Uterus (tissue), 2 donors: ENCODE measurements at regions not wholly inside any gene's neighbourhood (a gene's known extent, or its start where the extent isn't known, plus 50 kb on each side); places are given as distances from the start of the nearest gene placed in this dataset.

Source experiments
- POLR2A ChIP-seq, 2 donors: fragments of 450-650 bp; IDR thresholded peaks; one replicate each; pipeline ENCODE4 v1.6.1; 2016; ENCODE audit warnings: antibody characterized with exemption in 2 of 2, mild to moderate bottlenecking in 1 of 2, moderate library complexity in 1 of 2
- TF ChIP-seq, protein P1 (sequence below), 4 experiments: fragments of 200-600 bp in 2 of 4; fragments of 450-650 bp in 2 of 4; sonication (generic) in 2 of 4; IDR thresholded peaks; one replicate each; pipeline ENCODE4 v1.5.1; 2016 to 2019; ENCODE audit warnings: antibody characterized with exemption in 4 of 4, mild to moderate bottlenecking in 2 of 4, moderate library complexity in 1 of 4

DNA sequence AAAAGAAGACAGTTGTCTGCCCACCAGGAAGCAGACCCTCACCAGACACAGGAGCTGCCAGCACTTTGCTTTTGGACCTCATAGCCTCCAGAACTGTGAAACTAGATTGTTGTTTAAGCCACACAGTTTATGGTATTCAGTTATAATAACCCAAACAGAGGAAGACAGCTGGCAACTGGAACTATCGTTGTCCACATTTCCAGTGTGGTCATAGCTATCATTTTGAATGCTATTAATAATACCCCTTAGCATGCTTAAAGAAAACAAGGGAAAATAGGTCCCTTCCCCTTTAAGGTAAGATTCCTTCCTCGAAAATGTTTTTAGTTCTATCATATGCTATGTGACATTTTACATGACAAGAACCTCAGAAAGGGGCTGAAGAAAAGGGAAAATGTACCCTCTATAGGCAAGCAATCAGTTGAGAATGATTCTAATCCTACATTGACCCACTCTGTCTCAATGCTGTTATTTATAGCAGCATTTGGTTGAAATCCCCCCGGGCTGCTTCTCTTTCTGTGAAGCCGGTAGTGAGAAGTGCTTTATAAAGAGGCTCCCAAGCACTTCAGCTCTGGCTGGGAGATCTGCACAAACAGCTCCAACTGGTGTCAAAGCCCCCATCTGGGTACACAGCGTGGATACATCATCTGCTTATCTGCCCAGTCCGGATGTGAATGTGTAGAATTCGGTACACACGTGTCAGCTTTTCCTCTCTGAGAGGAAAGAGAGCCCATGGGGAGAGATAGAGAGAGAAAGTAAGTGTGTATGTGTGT is 221.2 kb upstream of the FLRT2 start:
- TF ChIP-seq, protein P1, sequence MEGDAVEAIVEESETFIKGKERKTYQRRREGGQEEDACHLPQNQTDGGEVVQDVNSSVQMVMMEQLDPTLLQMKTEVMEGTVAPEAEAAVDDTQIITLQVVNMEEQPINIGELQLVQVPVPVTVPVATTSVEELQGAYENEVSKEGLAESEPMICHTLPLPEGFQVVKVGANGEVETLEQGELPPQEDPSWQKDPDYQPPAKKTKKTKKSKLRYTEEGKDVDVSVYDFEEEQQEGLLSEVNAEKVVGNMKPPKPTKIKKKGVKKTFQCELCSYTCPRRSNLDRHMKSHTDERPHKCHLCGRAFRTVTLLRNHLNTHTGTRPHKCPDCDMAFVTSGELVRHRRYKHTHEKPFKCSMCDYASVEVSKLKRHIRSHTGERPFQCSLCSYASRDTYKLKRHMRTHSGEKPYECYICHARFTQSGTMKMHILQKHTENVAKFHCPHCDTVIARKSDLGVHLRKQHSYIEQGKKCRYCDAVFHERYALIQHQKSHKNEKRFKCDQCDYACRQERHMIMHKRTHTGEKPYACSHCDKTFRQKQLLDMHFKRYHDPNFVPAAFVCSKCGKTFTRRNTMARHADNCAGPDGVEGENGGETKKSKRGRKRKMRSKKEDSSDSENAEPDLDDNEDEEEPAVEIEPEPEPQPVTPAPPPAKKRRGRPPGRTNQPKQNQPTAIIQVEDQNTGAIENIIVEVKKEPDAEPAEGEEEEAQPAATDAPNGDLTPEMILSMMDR (IDR thresholded peaks at IDR 0.05): no peak
- TF ChIP-seq POLR2A (IDR thresholded peaks at IDR 0.05): no peak
